ENCODE measurements at regions not wholly inside any gene's neighbourhood (a gene's known extent, or its start where the extent isn't known, plus 50 kb on each side); places are given as distances from the start of the nearest gene placed in this dataset.

DNA sequence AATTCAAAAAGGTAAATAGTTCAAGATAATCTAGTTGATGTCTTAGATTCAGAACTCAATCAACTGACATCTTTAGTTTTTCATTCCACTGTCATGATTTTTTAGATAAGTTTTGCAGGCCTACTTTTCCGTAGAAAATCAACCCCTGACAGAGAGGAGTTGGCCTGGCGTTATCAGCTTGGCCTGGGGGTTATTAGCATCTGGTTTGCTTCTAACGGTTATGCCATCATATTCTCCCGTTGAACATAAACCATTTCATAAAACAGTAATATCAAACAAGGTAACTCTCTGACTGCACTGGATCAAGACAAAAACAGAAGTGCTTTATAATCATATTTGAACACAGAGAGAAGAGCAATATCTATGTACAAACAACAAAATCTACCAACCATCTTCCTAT is 130.8 kb upstream of the PCDH20 start:
- TF ChIP-seq CTCF (IDR thresholded peaks at IDR 0.05; ENCODE audit: low read depth, low read length, poor library complexity, severe bottlenecking) (no peak), EZH2phosphoT487 (IDR thresholded peaks at IDR 0.05; ENCODE audit: borderline replicate concordance, low read length) (no peak)
